GM12891 (cell line): ENCODE measurements at regions not wholly inside any gene's neighbourhood (a gene's known extent, or its start where the extent isn't known, plus 50 kb on each side); places are given as distances from the start of the nearest gene placed in this dataset.

Experiments used
- DNase-seq: peaks from one replicate; pipeline ENCODE4 v3.0.0; 2011; ENCODE audit warnings: low spot score; ENCODE audit not compliant: insufficient read length
- FAIRE-seq: peaks from 2 replicates; lab custom pipeline; 2011; peaks lifted over from hg19 to GRCh38; lab: Jason Lieb, UNC
- PAX5 ChIP-seq: IDR thresholded peaks from 2 replicates; pipeline ENCODE4 v1.6.1; 2011; ENCODE audit warnings: low read length, moderate library complexity, mild to moderate bottlenecking; ENCODE audit not compliant: insufficient read depth, severe bottlenecking
- POLR2A ChIP-seq: IDR thresholded peaks from 2 replicates; pipeline ENCODE4 v1.6.1; 2011; ENCODE audit warnings: low read depth, low read length, control low read depth
- POLR2AphosphoS5 ChIP-seq: IDR thresholded peaks from 2 replicates; pipeline ENCODE4 v1.6.1; 2011; ENCODE audit warnings: low read depth, low read length, control low read depth
- POU2F2 ChIP-seq: IDR thresholded peaks from 2 replicates; pipeline ENCODE4 v1.6.1; 2011; ENCODE audit warnings: low read depth, mild to moderate bottlenecking, control low read depth, low read length, moderate library complexity
- SPI1 ChIP-seq: IDR thresholded peaks from 2 replicates; pipeline ENCODE4 v1.6.1; 2011; ENCODE audit warnings: low read depth, low read length, control low read depth
- TAF1 ChIP-seq: IDR thresholded peaks from 2 replicates; pipeline ENCODE4 v1.6.1; 2011; ENCODE audit warnings: low read depth, low read length, control low read depth

GRCh38 chr2:6308986-6309385 lies 556.7 kb downstream of the CMPK2 start:
- DNase-seq, result no peak
- TF ChIP-seq POLR2AphosphoS5 (no peak), SPI1 (no peak), PAX5 (no peak), POLR2A (no peak), POU2F2 (no peak), TAF1 (no peak)
- FAIRE-seq, result peak; percentile 47

GRCh38 chr2:6309415-6310255 lies 556.1 kb downstream of the CMPK2 start:
- DNase-seq (no peak), FAIRE-seq (peak; percentile 98)
- TF ChIP-seq PAX5 (peak; percentile 47), TAF1 (no peak), POLR2AphosphoS5 (no peak), POU2F2 (peak; percentile 99), SPI1 (peak; percentile 40)

- DNase-seq (no peak), FAIRE-seq (no peak)
These were observed 555.2 kb downstream of the CMPK2 start for GRCh38 chr2:6310256-6311215.

GRCh38 chr2:6312367-6312766 lies 553.3 kb downstream of the CMPK2 start:
- FAIRE-seq, result no peak

More at GRCh38 chr2:6310256-6311215, 555.2 kb downstream of the CMPK2 start:
- no peak for TF ChIP-seq TAF1
- TF ChIP-seq POU2F2, result no peak
- no peak for TF ChIP-seq PAX5
- TF ChIP-seq POLR2AphosphoS5, result no peak
- no peak for TF ChIP-seq POLR2A
- TF ChIP-seq SPI1, result no peak

GRCh38 chr2:6314218-6314960 lies 551.3 kb downstream of the CMPK2 start:
- DNase-seq (no peak), FAIRE-seq (no peak)
- TF ChIP-seq POU2F2 (no peak), SPI1 (no peak), TAF1 (no peak), POLR2AphosphoS5 (no peak), PAX5 (no peak), POLR2A (no peak)

More at GRCh38 chr2:6312367-6312766, 553.3 kb downstream of the CMPK2 start:
- no peak for DNase-seq
- TF ChIP-seq TAF1 (no peak), SPI1 (no peak), POLR2AphosphoS5 (no peak), POLR2A (no peak), POU2F2 (no peak), PAX5 (no peak)

GRCh38 chr2:6325616-6326015 lies 540.1 kb downstream of the CMPK2 start:
- DNase-seq (no peak), FAIRE-seq (no peak)
- no peak for TF ChIP-seq POU2F2
- no peak for TF ChIP-seq TAF1
- TF ChIP-seq PAX5, result no peak
- no peak for TF ChIP-seq POLR2A
- TF ChIP-seq SPI1, result no peak
- TF ChIP-seq POLR2AphosphoS5, result no peak

GRCh38 chr2:6326958-6327357 lies 538.7 kb downstream of the CMPK2 start:
- DNase-seq, result no peak
- no peak for FAIRE-seq
- TF ChIP-seq POU2F2 (no peak), SPI1 (no peak), POLR2A (no peak), TAF1 (no peak), POLR2AphosphoS5 (no peak), PAX5 (no peak)

GRCh38 chr2:6336752-6337471 lies 528.8 kb downstream of the CMPK2 start:
- FAIRE-seq (no peak), DNase-seq (no peak)

More at GRCh38 chr2:6336752-6337471, 528.8 kb downstream of the CMPK2 start:
- TF ChIP-seq PAX5 (no peak), POU2F2 (no peak), SPI1 (no peak), POLR2AphosphoS5 (no peak), POLR2A (no peak), TAF1 (no peak)
